GM12801 (cell line): ENCODE measurements at regions not wholly inside any gene's neighbourhood (a gene's known extent, or its start where the extent isn't known, plus 50 kb on each side); places are given as distances from the start of the nearest gene placed in this dataset.

Source experiments
- TF ChIP-seq, protein P1 (sequence below): IDR thresholded peaks from one replicate; pipeline ENCODE4 v1.5.1; 2011; ENCODE audit warnings: control low read depth; ENCODE audit not compliant: insufficient read length; ENCODE audit errors: extremely low read depth

DNA sequence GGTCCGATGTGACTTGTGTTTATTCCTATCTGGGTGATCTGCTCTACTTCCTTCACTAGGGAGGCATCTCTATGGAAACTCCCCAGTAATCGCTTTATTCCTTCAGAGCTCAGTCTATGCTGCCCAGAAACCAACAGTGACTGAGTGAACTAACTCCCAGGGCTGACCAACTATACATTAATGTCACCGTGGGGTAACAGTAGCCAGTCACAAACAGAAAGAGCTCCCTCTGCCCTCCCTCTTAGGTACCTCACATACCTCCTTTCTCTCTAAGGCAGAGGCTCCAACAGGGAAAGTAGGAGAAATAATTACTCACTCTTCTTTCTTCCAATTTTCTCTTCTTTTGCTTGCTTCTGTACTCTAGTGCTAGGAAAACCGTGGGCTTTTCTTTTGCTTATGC lies 855.0 kb downstream of the REEP3 start:
- TF ChIP-seq, protein P1, sequence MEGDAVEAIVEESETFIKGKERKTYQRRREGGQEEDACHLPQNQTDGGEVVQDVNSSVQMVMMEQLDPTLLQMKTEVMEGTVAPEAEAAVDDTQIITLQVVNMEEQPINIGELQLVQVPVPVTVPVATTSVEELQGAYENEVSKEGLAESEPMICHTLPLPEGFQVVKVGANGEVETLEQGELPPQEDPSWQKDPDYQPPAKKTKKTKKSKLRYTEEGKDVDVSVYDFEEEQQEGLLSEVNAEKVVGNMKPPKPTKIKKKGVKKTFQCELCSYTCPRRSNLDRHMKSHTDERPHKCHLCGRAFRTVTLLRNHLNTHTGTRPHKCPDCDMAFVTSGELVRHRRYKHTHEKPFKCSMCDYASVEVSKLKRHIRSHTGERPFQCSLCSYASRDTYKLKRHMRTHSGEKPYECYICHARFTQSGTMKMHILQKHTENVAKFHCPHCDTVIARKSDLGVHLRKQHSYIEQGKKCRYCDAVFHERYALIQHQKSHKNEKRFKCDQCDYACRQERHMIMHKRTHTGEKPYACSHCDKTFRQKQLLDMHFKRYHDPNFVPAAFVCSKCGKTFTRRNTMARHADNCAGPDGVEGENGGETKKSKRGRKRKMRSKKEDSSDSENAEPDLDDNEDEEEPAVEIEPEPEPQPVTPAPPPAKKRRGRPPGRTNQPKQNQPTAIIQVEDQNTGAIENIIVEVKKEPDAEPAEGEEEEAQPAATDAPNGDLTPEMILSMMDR, result no peak

DNA sequence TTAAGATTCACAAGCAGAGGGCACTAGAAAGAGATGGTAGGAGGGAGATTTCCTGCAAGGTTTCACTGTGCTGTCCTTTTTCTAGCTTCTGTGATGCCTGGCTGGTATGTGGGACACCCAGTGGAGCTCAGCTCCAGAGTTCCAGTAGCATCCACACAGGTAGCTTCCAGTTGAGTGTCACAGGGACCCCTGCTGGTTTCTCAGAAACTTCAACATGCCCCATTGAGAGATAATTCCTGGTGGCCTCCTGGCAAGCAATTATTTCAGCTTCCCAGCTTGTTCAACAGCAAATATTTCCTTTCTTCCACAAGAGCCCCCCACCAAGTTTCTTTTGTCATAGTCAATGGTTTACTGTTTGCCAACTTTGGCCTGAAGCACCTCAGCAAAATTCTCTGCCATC lies 858.7 kb downstream of the REEP3 start:
- TF ChIP-seq, protein P1, result no peak

DNA sequence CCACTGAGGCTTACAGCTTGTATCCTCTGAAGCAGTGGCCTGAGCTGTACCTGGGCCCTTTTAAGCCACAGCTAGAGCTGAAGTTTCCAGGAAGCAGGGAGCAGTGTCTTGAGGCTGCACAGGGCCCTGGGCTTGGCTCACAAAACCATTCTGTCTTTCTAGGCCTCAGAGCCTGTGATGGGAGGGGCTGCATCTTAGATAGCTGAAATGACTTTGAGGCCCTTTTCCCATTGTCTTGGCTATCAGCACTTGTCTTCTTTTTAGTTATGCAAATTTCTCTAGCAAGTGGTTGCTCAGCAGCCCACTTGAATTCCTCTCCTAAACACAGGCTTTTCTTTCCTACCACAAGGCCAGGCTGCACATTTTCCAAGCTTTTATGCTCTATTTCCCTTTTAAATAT lies 864.2 kb downstream of the REEP3 start:
- TF ChIP-seq, protein P1, result no peak

DNA sequence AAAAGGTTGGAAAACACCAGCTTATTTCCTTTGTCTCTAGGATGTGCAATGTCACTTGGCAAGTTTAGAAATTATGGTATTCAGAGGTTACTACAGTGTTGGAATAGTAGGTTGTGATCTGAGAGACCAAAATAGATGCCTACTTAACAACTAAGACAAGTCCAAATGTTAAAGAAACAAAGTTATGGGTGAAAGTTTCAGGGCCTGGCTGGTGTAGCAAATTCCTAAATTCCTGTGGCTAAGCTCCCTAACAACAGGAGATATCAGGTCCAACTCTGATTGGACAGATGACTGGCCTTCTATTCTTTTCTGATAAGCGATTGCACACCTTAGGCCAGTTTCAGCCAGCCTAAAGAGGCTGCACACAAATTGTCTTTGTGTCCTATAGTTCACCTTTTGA lies 873.5 kb downstream of the REEP3 start:
- TF ChIP-seq, protein P1, result no peak

DNA sequence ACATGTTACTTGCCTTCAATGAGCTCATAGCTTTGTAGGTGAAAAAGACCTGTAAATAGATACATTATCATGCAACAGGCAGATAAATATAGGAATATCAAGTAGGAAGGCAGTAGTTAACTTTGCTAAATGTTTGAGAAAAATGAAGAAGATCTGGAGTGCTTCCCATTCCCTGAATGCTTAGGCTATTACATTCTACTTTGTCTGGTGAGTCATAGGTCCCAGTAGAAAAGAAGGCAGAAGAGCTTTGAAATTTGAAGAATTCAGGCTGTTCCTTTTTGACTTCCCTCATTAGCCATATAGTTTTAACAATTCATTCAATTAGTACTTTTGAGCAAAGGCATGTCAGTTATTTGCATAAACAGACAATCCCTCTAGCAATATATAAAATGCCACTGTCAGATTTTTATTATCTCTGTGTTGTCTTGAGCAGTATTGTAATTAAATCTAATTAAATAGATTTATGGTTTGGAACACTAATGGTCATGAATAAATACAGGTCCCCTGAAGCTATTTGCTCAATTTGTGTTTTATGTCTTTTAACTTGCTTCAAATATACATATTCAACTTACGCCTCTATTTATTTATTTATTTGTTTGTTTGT lies 875.0 kb downstream of the REEP3 start:
- TF ChIP-seq, protein P1, result no peak

DNA sequence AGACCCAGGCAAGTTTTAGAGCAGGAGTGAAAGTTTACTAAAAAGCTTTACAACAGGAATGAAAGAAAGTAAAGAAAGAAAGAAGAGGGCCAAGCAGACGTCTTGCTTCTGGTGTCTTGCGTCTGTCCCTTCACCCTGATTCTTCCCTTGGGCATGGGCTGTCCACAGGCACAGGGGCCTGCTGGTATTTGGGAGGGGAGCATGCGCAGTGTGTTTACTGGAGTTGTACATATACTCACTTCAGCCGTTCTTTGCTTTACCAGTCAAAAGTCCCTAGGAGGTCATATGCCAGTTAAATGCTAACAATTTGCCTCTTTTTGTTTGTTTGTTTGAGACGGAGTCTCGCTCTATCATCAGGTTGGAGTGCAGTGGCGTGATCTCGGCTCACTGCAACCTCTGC lies 875.9 kb downstream of the REEP3 start:
- TF ChIP-seq, protein P1, result no peak

DNA sequence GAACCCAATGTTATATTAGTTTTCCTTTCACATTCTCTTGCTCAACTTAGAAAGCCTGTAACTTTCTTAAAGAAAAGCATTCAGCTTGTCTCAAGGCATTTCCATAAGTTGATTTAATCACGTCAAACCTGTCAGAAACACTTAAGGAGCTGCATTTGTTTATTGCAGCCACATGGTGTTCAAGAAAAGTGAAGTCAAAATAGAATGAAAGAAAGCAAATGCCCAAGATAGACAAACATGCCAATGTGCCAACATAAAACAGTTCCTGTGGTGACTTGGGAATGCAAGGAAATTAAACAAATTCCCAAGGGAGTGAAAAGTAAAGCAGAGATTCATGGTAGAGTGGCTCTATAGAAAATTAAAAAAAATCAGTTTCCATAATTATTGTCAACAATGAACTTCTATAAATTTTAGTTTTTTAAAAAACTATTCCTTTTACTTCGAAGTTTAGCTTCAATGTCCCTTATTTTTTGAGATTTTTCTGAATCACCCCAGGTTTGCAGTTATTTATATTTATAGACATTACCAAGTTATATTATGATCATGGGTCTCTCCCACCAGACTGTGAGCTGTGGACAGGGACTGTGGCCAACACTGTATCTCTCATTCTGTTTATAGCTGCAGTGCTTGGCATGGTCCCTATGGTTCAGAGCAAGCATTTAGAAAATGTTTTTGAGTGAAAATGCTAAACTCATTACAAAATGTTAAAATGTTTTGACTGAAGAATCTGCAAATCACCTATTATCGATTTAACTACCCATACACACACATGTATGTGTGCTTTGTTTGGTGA lies 887.4 kb downstream of the REEP3 start:
- TF ChIP-seq, protein P1, result no peak
